ENCODE measurements at regions not wholly inside any gene's neighbourhood (a gene's known extent, or its start where the extent isn't known, plus 50 kb on each side); places are given as distances from the start of the nearest gene placed in this dataset.

DNA sequence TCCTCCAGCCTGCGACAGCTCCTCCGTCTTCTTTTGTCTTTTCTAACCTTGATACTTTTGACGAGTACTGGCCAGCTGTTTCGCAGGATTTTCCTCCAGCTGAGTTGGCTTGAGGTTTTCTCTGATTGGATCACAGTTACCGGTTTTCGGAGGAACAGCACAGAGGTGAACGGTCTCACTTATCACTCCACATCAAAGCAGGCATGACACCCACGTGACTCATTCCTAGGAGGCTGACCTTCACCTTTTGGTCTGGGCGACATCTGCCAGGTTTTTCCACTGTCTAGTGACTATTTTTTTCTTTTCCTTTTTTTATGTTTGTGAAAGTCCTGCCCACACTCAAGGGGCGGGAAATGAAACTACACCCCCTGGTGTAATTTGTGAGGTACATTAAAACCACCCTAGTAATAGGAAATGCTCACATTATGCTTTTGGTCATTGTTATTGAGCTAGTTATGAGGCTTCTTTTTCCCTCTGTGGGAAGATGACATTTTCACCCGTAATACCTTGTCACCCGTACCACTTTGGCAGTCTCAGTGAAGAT, 319.2 kb downstream of the GADD45G start:
- intact Hi-C loops (cut with micrococcal nuclease) = loop anchor here in 1 of 2 donors (5.0 kb wide), 1 partner anchor 322 kb away; no protein-coding TSS in a partner anchor
- H3K4me1 ChIP-seq (ENCODE audit: control insufficient read depth in 1 of 2, insufficient read depth in 2 of 2, low read length in 2 of 2) = no peaks in the 10 kb centered on the region
- no peak overlapping the region for H3K27ac ChIP-seq (ENCODE audit: low read depth in 1 of 2, low read length in 2 of 2)
- H3K9ac ChIP-seq (ENCODE audit: insufficient read depth, low read length, poor library complexity, severe bottlenecking) = no peak overlapping the region
- H3K79me2 ChIP-seq (ENCODE audit: insufficient read depth, low read length) = no peaks in the 10 kb centered on the region
- peaks cover 5 to 10% (median 7%) of the 10 kb centered on the region in 3 donors for H3K27me3 Mint-ChIP-seq (ENCODE audit: low read depth in 3 of 3)
- peaks cover 11% of the 10 kb centered on the region for H3K4me1 Mint-ChIP-seq
- H3K4me2 ChIP-seq (replicated peaks; ENCODE audit: extremely low read depth, low read length, poor library complexity, severe bottlenecking) = no peak overlapping the region
- no peaks in the 10 kb centered on the region for H4K20me1 ChIP-seq (ENCODE audit: insufficient read depth, low read length)
- no peaks in the 10 kb centered on the region for H3K36me3 ChIP-seq (replicated peaks in 1 of 2; ENCODE audit: control insufficient read depth in 1 of 2, insufficient read depth in 2 of 2, low read length in 2 of 2)
- no peak overlapping the region for H3K4me3 ChIP-seq (replicated peaks in 1 of 3; ENCODE audit: low read depth in 2 of 3, low read length in 3 of 3)
- no peaks in the 10 kb centered on the region for H3K36me3 Mint-ChIP-seq
- H3K27ac Mint-ChIP-seq = no peak overlapping the region
- TF ChIP-seq, protein P1, sequence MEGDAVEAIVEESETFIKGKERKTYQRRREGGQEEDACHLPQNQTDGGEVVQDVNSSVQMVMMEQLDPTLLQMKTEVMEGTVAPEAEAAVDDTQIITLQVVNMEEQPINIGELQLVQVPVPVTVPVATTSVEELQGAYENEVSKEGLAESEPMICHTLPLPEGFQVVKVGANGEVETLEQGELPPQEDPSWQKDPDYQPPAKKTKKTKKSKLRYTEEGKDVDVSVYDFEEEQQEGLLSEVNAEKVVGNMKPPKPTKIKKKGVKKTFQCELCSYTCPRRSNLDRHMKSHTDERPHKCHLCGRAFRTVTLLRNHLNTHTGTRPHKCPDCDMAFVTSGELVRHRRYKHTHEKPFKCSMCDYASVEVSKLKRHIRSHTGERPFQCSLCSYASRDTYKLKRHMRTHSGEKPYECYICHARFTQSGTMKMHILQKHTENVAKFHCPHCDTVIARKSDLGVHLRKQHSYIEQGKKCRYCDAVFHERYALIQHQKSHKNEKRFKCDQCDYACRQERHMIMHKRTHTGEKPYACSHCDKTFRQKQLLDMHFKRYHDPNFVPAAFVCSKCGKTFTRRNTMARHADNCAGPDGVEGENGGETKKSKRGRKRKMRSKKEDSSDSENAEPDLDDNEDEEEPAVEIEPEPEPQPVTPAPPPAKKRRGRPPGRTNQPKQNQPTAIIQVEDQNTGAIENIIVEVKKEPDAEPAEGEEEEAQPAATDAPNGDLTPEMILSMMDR (IDR thresholded peaks at IDR 0.05) = peak; percentile 22
- H2AFZ ChIP-seq (ENCODE audit: insufficient read depth, low read depth, low read length, poor library complexity, severe bottlenecking) = no peak overlapping the region
- no peak for DNase-seq
- WGBS (ENCODE audit: insufficient coverage) = 51% methylated on average over 8 of the region's 12 CpGs
- H3K9me3 ChIP-seq (replicated peaks in 1 of 2; ENCODE audit: control insufficient read depth in 1 of 2, insufficient read depth in 1 of 2, low read length in 2 of 2) = no peaks in the 10 kb centered on the region
- H3K9me3 Mint-ChIP-seq = no peaks in the 10 kb centered on the region
- H3K4me3 Mint-ChIP-seq = no peak overlapping the region
- H3K27me3 ChIP-seq (ENCODE audit: control insufficient read depth in 2 of 2, insufficient read depth in 2 of 2, low read length in 2 of 2) = no peaks in the 10 kb centered on the region

GRCh38 chr9:89924611-89925010, 319.8 kb downstream of the GADD45G start:
- Mint-ChIP-seq H3K9me3 (no peaks in the 10 kb centered on the region), H3K4me1 (peaks cover 6% of the 10 kb centered on the region), H3K4me3 (no peak overlapping the region), H3K27me3 (ENCODE audit: low read depth in 3 of 3) (peaks cover 4 to 10% (median 6%) of the 10 kb centered on the region in 3 donors), H3K36me3 (no peaks in the 10 kb centered on the region), H3K27ac (no peak overlapping the region)
- Histone ChIP-seq H3K79me2 (ENCODE audit: insufficient read depth, low read length) (no peaks in the 10 kb centered on the region), H3K4me2 (replicated peaks; ENCODE audit: extremely low read depth, low read length, poor library complexity, severe bottlenecking) (no peak overlapping the region), H3K27me3 (ENCODE audit: control insufficient read depth in 2 of 2, insufficient read depth in 2 of 2, low read length in 2 of 2) (no peaks in the 10 kb centered on the region), H3K36me3 (replicated peaks in 1 of 2; ENCODE audit: control insufficient read depth in 1 of 2, insufficient read depth in 2 of 2, low read length in 2 of 2) (no peaks in the 10 kb centered on the region), H3K4me3 (replicated peaks in 1 of 3; ENCODE audit: low read depth in 2 of 3, low read length in 3 of 3) (no peak overlapping the region), H3K9me3 (replicated peaks in 1 of 2; ENCODE audit: control insufficient read depth in 1 of 2, insufficient read depth in 1 of 2, low read length in 2 of 2) (no peaks in the 10 kb centered on the region), H3K27ac (ENCODE audit: low read depth in 1 of 2, low read length in 2 of 2) (no peak overlapping the region), H3K9ac (ENCODE audit: insufficient read depth, low read length, poor library complexity, severe bottlenecking) (no peak overlapping the region), H4K20me1 (ENCODE audit: insufficient read depth, low read length) (no peaks in the 10 kb centered on the region), H2AFZ (ENCODE audit: insufficient read depth, low read depth, low read length, poor library complexity, severe bottlenecking) (no peak overlapping the region), H3K4me1 (ENCODE audit: control insufficient read depth in 1 of 2, insufficient read depth in 2 of 2, low read length in 2 of 2) (peaks cover 0 to under 1% of the 10 kb centered on the region in 2 donors)
- intact Hi-C loops (cut with micrococcal nuclease) = loop anchor here in 1 of 2 donors (5.0 kb wide), 1 partner anchor 322 kb away; no protein-coding TSS in a partner anchor
- no CpG with 5 or more reads among the region's 2 CpGs for WGBS (ENCODE audit: insufficient coverage)
- no peak for DNase-seq
- TF ChIP-seq, protein P1 (IDR thresholded peaks at IDR 0.05) = no peak
